SK-N-SH treated with all-trans-retinoic acid at 6 μM for 48 hours (cell line): ENCODE measurements at regions not wholly inside any gene's neighbourhood (a gene's known extent, or its start where the extent isn't known, plus 50 kb on each side); places are given as distances from the start of the nearest gene placed in this dataset.

Source experiments
- ATAC-seq: fragments of 200-7000 bp; cut with Tn5 transposase; 3 replicates; pipeline ENCODE4 v1.9.1; 2020; ENCODE audit warnings: mild to moderate bottlenecking, moderate library complexity
- ARNTL ChIP-seq: fragments of 450-650 bp; formaldehyde crosslinking; IDR thresholded peaks from 2 replicates; pipeline ENCODE4 v1.5.0; 2020; ENCODE audit warnings: low read depth, mild to moderate bottlenecking, moderate library complexity, borderline replicate concordance
- BACH2 ChIP-seq: fragments of 250-450 bp; sonication (Bioruptor Pico); IDR thresholded peaks from 2 replicates; pipeline ENCODE4 v1.9.0; 2021; ENCODE audit warnings: mild to moderate bottlenecking, borderline replicate concordance
- CSDC2 ChIP-seq: fragments of 250-450 bp; sonication (Bioruptor Pico); IDR thresholded peaks from 2 replicates; pipeline ENCODE4 v1.5.0; 2020; ENCODE audit warnings: mild to moderate bottlenecking, moderate library complexity
- ESRRG ChIP-seq: fragments of 250-450 bp; sonication (Bioruptor Pico); IDR thresholded peaks from 2 replicates; pipeline ENCODE4 v1.6.1; 2021; ENCODE audit warnings: mild to moderate bottlenecking
- ISL1 ChIP-seq: fragments of 250-450 bp; sonication (Bioruptor Pico); IDR thresholded peaks from 2 replicates; pipeline ENCODE4 v2.1.2; 2022; ENCODE audit warnings: mild to moderate bottlenecking, moderate library complexity
- OSR1 ChIP-seq: fragments of 250-450 bp; sonication (Bioruptor Pico); IDR thresholded peaks from 2 replicates; pipeline ENCODE4 v1.8.0; 2022; ENCODE audit warnings: moderate library complexity, mild to moderate bottlenecking, inconsistent platforms
- PPARA ChIP-seq: fragments of 250-450 bp; sonication (Bioruptor Pico); IDR thresholded peaks from 2 replicates; pipeline ENCODE4 v1.5.0; 2020; ENCODE audit warnings: mild to moderate bottlenecking, borderline replicate concordance
- SNAI2 ChIP-seq: fragments of 250-450 bp; sonication (Bioruptor Pico); IDR thresholded peaks from 2 replicates; pipeline ENCODE4 v1.5.0; 2020; ENCODE audit warnings: mild to moderate bottlenecking, moderate library complexity
- TCF4 ChIP-seq: fragments of 250-450 bp; sonication (Bioruptor Pico); IDR thresholded peaks from 2 replicates; pipeline ENCODE4 v1.8.0; 2021; ENCODE audit warnings: mild to moderate bottlenecking, moderate library complexity, borderline replicate concordance
- TOX ChIP-seq: fragments of 250-450 bp; sonication (Bioruptor Pico); IDR thresholded peaks from 2 replicates; pipeline ENCODE4 v1.8.0; 2021; ENCODE audit warnings: mild to moderate bottlenecking, moderate library complexity, borderline replicate concordance
- ZC3H10 ChIP-seq: fragments of 250-450 bp; sonication (Bioruptor Pico); IDR thresholded peaks from 2 replicates; pipeline ENCODE4 v1.5.1; 2021; ENCODE audit warnings: mild to moderate bottlenecking, moderate library complexity
- ZFP3 ChIP-seq: fragments of 250-450 bp; sonication (Bioruptor Pico); IDR thresholded peaks from 2 replicates; pipeline ENCODE4 v1.5.0; 2020; ENCODE audit warnings: mild to moderate bottlenecking, moderate library complexity
- ZFP30 ChIP-seq: fragments of 450-650 bp; formaldehyde crosslinking; IDR thresholded peaks from 2 replicates; pipeline ENCODE4 v1.5.0; 2022; ENCODE audit warnings: mild to moderate bottlenecking, moderate library complexity
- ZNF565 ChIP-seq: fragments of 450-650 bp; formaldehyde crosslinking; conservative IDR thresholded peaks from 2 replicates; pipeline ENCODE4 v1.5.0; 2020; ENCODE audit warnings: low read depth, mild to moderate bottlenecking, moderate library complexity
- ZNF70 ChIP-seq: fragments of 450-650 bp; formaldehyde crosslinking; IDR thresholded peaks from 2 replicates; pipeline ENCODE4 v1.5.0; 2020; ENCODE audit warnings: mild to moderate bottlenecking, moderate library complexity
- ZNF8 ChIP-seq: fragments of 450-650 bp; formaldehyde crosslinking; IDR thresholded peaks from 2 replicates; pipeline ENCODE4 v1.5.0; 2020; ENCODE audit warnings: mild to moderate bottlenecking, moderate library complexity
- TF ChIP-seq, protein P1 (sequence below): fragments of 250-450 bp; sonication (Bioruptor Pico); IDR thresholded peaks from 2 replicates; pipeline ENCODE4 v1.5.0; 2020; ENCODE audit warnings: mild to moderate bottlenecking, moderate library complexity
- TF ChIP-seq, protein P2 (sequence below): fragments of 250-450 bp; sonication (Bioruptor Pico); IDR thresholded peaks from 2 replicates; pipeline ENCODE4 v1.8.0; 2020; ENCODE audit warnings: mild to moderate bottlenecking, moderate library complexity, borderline replicate concordance
- TF ChIP-seq, protein P3 (sequence below): fragments of 250-450 bp; sonication (Bioruptor Pico); IDR thresholded peaks from 2 replicates; pipeline ENCODE4 v1.5.1; 2020; ENCODE audit warnings: low read depth, mild to moderate bottlenecking, moderate library complexity
- TF ChIP-seq, protein P4 (sequence below): fragments of 250-450 bp; sonication (Bioruptor Pico); IDR thresholded peaks from 2 replicates; pipeline ENCODE4 v1.8.0; 2021; ENCODE audit warnings: low read depth, mild to moderate bottlenecking, moderate library complexity, borderline replicate concordance

DNA sequence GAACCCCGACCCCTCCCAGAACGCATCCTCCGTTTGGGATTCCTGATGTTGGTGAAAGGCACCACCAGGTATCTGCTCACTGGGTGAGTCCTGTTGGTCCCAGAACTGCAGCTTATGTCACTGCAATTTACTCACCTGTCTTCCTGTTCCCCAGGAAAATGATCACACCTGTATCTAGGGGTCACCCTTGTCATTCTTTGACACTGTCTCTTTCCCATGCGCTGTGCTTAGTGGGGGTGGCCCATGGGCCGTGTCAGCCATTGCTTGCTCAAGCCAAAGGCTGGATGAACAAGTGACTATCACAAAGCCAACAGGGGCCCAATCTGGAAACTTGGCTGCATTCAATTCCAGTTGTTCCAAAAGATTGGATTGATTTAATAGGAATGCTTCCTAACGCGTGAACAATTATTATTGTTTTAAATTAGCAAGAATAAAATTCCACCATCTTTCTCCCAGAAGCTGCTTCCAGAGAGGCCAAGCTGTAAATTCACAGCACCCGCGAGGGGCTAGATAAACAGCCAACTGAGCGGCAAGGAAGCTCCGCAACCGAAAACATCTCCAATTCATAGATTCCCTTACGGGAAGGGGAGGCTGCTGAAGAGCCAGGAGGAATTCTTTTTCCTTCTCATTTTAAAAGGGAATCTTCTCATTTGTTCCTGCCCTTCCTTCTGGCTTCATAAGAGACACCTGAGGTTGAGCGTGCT, 134.8 kb upstream of the ZMIZ1 start (continued):
- TF ChIP-seq ZNF8 (CRISPR knock-in tag) (no peak), ESRRG (CRISPR knock-in tag) (no peak)

DNA sequence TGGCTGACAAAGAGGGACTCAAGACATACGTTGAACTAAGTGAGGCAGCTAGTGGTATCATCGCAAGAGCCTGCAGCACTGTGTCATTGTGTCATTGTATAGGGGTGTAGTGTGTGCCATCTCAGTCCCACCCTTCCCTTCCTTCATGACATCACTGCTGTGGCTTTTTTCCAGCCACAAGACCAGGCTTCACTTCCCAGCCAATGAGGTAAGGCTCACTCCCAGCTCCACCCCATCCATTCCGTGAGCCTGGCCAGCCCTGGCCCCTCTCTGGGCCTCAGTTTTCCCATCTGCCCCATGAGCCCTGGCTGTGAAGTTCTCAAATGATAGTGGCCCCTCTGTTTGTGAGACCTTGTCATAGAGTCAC, 134.3 kb upstream of the ZMIZ1 start:
- TF ChIP-seq SNAI2 (CRISPR knock-in tag) (no peak), ZNF8 (CRISPR knock-in tag) (no peak), ZFP30 (no peak), ZNF565 (CRISPR knock-in tag) (no peak)
- no peak for ATAC-seq

DNA sequence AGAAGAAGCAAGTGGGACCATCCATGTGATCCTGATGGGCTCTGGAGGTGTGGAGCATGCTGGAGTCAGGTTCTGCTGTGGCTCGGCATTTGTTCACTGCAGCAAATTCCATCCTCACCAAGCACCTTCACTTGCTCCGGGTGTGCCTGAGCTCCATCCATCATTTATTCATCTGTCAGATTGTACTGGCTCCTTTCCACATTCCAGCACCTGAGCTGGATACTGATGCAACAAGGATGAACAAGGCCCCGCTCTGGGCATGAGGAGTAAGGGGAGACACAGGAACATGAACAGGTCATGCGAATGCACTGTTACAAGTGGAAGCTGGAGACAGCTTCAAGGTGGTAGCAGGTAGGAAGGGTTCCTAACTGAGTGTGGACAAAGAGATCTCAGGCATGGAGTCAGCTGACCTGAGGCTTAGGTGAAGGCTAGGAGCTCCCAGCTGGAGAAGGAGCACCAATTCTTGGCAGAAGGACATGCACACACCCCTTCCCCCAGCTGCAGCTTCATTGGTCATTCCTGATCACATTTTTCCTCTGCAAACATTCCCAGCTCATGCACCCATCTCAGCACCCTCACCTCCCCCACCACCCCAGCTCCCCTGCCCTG, 133.7 kb upstream of the ZMIZ1 start:
- no peak for ATAC-seq

DNA sequence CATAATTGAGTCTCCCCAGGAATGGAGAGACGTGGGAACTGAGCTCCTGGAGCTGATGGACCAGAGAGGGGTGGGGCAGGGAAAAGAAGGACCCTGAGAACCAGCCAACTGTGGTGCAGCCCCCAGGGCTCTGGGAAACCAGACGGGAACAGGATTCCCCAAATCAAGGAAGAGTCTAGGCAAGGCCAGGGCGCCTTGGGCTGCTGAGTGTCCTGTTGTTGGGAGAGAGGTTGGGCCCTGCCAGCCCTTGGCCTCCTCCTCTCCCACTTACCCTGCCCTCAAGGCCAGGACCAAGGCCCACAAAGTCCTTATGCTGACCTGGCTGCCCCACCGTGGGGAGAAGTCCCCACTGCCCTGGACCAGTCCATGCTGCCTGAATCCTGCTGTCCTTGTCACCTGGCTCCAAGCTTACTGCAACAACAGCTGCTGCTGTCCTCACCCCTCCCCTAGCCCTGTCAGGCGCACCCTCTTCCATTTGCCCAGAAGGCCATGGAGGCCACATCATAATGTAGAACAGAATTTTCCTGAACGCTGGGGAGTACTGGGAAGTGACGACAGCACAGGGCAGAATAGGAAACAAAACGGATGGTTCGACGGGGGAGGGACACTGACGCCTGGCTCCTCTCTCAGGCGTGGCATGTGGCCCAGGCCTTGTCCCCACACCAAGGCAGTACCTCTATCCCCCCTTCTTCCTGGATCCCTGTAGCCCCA, 132.9 kb upstream of the ZMIZ1 start:
- ATAC-seq = no peak
- TF ChIP-seq OSR1 (CRISPR knock-in tag) = no peak
- no peak for TF ChIP-seq TOX (CRISPR knock-in tag)
- no peak for TF ChIP-seq ARNTL (CRISPR knock-in tag)
- no peak for TF ChIP-seq CSDC2 (CRISPR knock-in tag)
- no peak for TF ChIP-seq ZNF8 (CRISPR knock-in tag)
- no peak for TF ChIP-seq ZFP30
- TF ChIP-seq, protein P1, sequence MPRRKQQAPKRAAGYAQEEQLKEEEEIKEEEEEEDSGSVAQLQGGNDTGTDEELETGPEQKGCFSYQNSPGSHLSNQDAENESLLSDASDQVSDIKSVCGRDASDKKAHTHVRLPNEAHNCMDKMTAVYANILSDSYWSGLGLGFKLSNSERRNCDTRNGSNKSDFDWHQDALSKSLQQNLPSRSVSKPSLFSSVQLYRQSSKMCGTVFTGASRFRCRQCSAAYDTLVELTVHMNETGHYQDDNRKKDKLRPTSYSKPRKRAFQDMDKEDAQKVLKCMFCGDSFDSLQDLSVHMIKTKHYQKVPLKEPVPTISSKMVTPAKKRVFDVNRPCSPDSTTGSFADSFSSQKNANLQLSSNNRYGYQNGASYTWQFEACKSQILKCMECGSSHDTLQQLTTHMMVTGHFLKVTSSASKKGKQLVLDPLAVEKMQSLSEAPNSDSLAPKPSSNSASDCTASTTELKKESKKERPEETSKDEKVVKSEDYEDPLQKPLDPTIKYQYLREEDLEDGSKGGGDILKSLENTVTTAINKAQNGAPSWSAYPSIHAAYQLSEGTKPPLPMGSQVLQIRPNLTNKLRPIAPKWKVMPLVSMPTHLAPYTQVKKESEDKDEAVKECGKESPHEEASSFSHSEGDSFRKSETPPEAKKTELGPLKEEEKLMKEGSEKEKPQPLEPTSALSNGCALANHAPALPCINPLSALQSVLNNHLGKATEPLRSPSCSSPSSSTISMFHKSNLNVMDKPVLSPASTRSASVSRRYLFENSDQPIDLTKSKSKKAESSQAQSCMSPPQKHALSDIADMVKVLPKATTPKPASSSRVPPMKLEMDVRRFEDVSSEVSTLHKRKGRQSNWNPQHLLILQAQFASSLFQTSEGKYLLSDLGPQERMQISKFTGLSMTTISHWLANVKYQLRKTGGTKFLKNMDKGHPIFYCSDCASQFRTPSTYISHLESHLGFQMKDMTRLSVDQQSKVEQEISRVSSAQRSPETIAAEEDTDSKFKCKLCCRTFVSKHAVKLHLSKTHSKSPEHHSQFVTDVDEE = no peak
- TF ChIP-seq, protein P2, sequence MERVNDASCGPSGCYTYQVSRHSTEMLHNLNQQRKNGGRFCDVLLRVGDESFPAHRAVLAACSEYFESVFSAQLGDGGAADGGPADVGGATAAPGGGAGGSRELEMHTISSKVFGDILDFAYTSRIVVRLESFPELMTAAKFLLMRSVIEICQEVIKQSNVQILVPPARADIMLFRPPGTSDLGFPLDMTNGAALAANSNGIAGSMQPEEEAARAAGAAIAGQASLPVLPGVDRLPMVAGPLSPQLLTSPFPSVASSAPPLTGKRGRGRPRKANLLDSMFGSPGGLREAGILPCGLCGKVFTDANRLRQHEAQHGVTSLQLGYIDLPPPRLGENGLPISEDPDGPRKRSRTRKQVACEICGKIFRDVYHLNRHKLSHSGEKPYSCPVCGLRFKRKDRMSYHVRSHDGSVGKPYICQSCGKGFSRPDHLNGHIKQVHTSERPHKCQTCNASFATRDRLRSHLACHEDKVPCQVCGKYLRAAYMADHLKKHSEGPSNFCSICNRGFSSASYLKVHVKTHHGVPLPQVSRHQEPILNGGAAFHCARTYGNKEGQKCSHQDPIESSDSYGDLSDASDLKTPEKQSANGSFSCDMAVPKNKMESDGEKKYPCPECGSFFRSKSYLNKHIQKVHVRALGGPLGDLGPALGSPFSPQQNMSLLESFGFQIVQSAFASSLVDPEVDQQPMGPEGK (CRISPR knock-in tag) = no peak
- TF ChIP-seq ZFP3 (CRISPR knock-in tag) = no peak
- TF ChIP-seq SNAI2 (CRISPR knock-in tag) = no peak
- no peak for TF ChIP-seq PPARA (CRISPR knock-in tag)
- no peak for TF ChIP-seq ESRRG (CRISPR knock-in tag)
- TF ChIP-seq ZC3H10 (CRISPR knock-in tag) = no peak
- no peak for TF ChIP-seq ISL1 (CRISPR knock-in tag)
- no peak for TF ChIP-seq TCF4 (CRISPR knock-in tag)
- TF ChIP-seq, protein P3, sequence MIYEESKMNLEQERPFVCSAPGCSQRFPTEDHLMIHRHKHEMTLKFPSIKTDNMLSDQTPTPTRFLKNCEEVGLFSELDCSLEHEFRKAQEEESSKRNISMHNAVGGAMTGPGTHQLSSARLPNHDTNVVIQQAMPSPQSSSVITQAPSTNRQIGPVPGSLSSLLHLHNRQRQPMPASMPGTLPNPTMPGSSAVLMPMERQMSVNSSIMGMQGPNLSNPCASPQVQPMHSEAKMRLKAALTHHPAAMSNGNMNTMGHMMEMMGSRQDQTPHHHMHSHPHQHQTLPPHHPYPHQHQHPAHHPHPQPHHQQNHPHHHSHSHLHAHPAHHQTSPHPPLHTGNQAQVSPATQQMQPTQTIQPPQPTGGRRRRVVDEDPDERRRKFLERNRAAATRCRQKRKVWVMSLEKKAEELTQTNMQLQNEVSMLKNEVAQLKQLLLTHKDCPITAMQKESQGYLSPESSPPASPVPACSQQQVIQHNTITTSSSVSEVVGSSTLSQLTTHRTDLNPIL (CRISPR knock-in tag) = no peak

More for the DNA sequence above, 133.7 kb upstream of the ZMIZ1 start:
- TF ChIP-seq TCF4 (CRISPR knock-in tag) = no peak
- TF ChIP-seq PPARA (CRISPR knock-in tag) = no peak
- TF ChIP-seq, protein P2 (CRISPR knock-in tag) = no peak
- TF ChIP-seq ZNF8 (CRISPR knock-in tag) = no peak
- no peak for TF ChIP-seq ISL1 (CRISPR knock-in tag)
- TF ChIP-seq CSDC2 (CRISPR knock-in tag) = no peak
- no peak for TF ChIP-seq OSR1 (CRISPR knock-in tag)
- no peak for TF ChIP-seq ZC3H10 (CRISPR knock-in tag)
- no peak for TF ChIP-seq BACH2 (CRISPR knock-in tag)
- TF ChIP-seq, protein P4, sequence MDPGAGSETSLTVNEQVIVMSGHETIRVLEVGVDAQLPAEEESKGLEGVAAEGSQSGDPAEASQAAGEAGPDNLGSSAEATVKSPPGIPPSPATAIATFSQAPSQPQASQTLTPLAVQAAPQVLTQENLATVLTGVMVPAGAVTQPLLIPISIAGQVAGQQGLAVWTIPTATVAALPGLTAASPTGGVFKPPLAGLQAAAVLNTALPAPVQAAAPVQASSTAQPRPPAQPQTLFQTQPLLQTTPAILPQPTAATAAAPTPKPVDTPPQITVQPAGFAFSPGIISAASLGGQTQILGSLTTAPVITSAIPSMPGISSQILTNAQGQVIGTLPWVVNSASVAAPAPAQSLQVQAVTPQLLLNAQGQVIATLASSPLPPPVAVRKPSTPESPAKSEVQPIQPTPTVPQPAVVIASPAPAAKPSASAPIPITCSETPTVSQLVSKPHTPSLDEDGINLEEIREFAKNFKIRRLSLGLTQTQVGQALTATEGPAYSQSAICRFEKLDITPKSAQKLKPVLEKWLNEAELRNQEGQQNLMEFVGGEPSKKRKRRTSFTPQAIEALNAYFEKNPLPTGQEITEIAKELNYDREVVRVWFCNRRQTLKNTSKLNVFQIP (CRISPR knock-in tag) = no peak
- TF ChIP-seq, protein P3 (CRISPR knock-in tag) = no peak
- TF ChIP-seq ZNF70 (CRISPR knock-in tag) = no peak
